Peyer's patch (tissue), 4 donors: ENCODE measurements at regions not wholly inside any gene's neighbourhood (a gene's known extent, or its start where the extent isn't known, plus 50 kb on each side); places are given as distances from the start of the nearest gene placed in this dataset.
"Not testable (repeated sequence)": the region's sequence is repeated elsewhere in the genome, so short reads cannot be mapped to it uniquely, and the experiment has no call there.

Experiments
- DNase-seq, 3 donors: peaks; one replicate each; pipeline ENCODE4 v3.0.0-alpha.2; 2017 to 2019
- H3K27ac ChIP-seq, 4 donors: fragments of 200-600 bp; sonication (generic); one replicate each; pipeline ENCODE4 v1.5.1; 2016 to 2019
- H3K27me3 ChIP-seq, 2 donors: fragments of 200-600 bp; sonication (generic); one replicate each; pipeline ENCODE4 v1.5.1; 2019
- H3K36me3 ChIP-seq, 3 donors: fragments of 200-600 bp; sonication (generic); one replicate each; pipeline ENCODE4 v1.5.1; 2016 to 2019
- H3K4me1 ChIP-seq, 4 donors: fragments of 200-600 bp; sonication (generic); one replicate each; pipeline ENCODE4 v1.5.1; 2016 to 2019
- H3K4me3 ChIP-seq, 4 donors: fragments of 200-600 bp; sonication (generic); 1 replicate in 3 of 4; 2 replicates in 1 of 4; pipeline ENCODE4 v1.5.1; 2016 to 2019; ENCODE audit warnings: mild to moderate bottlenecking in 1 of 4
- H3K9me3 ChIP-seq, 4 donors: fragments of 200-600 bp; sonication (generic); one replicate each; pipeline ENCODE4 v1.5.1; 2016 to 2019; ENCODE audit warnings: mild to moderate bottlenecking in 1 of 4
- CTCF ChIP-seq, 6 experiments: fragments of 450-650 bp in 4 of 6; fragments of 200-600 bp in 2 of 6; sonication (generic) in 1 of 6; IDR thresholded peaks; one replicate each; pipeline ENCODE4 v1.5.1; 2017 to 2019; ENCODE audit warnings: antibody characterized with exemption in 6 of 6, mild to moderate bottlenecking in 3 of 6, moderate library complexity in 1 of 6
- POLR2A ChIP-seq, 2 donors: fragments of 450-650 bp; IDR thresholded peaks; one replicate each; pipeline ENCODE4 v1.5.1; 2017; ENCODE audit warnings: antibody characterized with exemption in 2 of 2, mild to moderate bottlenecking in 2 of 2, moderate library complexity in 2 of 2

GRCh38 chr6:168190014-168190405 lies 111.0 kb upstream of the FRMD1 start:
- Histone ChIP-seq H3K27me3 (no peaks in the 10 kb centered on the region), H3K9me3 (no peaks in the 10 kb centered on the region), H3K27ac (no peak overlapping the region), H3K4me1 (no peaks in the 10 kb centered on the region), H3K4me3 (no peak overlapping the region), H3K36me3 (no peaks in the 10 kb centered on the region)
- DNase-seq = peak in 2 of 3 donors; percentile 31 to 44
- TF ChIP-seq CTCF (IDR thresholded peaks at IDR 0.05) (no peak), POLR2A (IDR thresholded peaks at IDR 0.05) (no peak)

- Histone ChIP-seq H3K36me3 (no peaks in the 10 kb centered on the region), H3K9me3 (no peaks in the 10 kb centered on the region), H3K4me3 (no peak overlapping the region), H3K27ac (no peak overlapping the region), H3K27me3 (no peaks in the 10 kb centered on the region), H3K4me1 (no peaks in the 10 kb centered on the region)
- peak in 2 of 3 donors; percentile 19 to 39 for DNase-seq
- TF ChIP-seq CTCF (IDR thresholded peaks at IDR 0.05) (no peak), POLR2A (IDR thresholded peaks at IDR 0.05) (no peak)
Observed at GRCh38 chr6:168189200-168190013, 110.4 kb upstream of the FRMD1 start.

- Histone ChIP-seq H3K4me3 (no peak overlapping the region), H3K27me3 (no peaks in the 10 kb centered on the region), H3K27ac (no peak overlapping the region), H3K9me3 (no peaks in the 10 kb centered on the region), H3K36me3 (no peaks in the 10 kb centered on the region), H3K4me1 (no peaks in the 10 kb centered on the region)
- peak in 2 of 3 donors; percentile 22 to 30 for DNase-seq
- TF ChIP-seq CTCF (IDR thresholded peaks at IDR 0.05) = no peak
- TF ChIP-seq POLR2A (IDR thresholded peaks at IDR 0.05) = no peak
Observed at GRCh38 chr6:168188369-168189199, 109.6 kb upstream of the FRMD1 start.

GRCh38 chr6:168186438-168186837 lies 107.4 kb upstream of the FRMD1 start:
- H3K9me3 ChIP-seq = no peaks in the 10 kb centered on the region
- no peaks in the 10 kb centered on the region for H3K36me3 ChIP-seq
- no peaks in the 10 kb centered on the region for H3K4me1 ChIP-seq
- H3K4me3 ChIP-seq = no peak overlapping the region
- H3K27ac ChIP-seq = no peak overlapping the region
- no peaks in the 10 kb centered on the region for H3K27me3 ChIP-seq
- DNase-seq = peak in 1 of 3 donors; percentile 17
- no peak for TF ChIP-seq POLR2A (IDR thresholded peaks at IDR 0.05)
- no peak for TF ChIP-seq CTCF (IDR thresholded peaks at IDR 0.05)

GRCh38 chr6:168186018-168186417 lies 107.0 kb upstream of the FRMD1 start:
- not testable (repeated sequence) for DNase-seq, H3K4me1 ChIP-seq, H3K36me3 ChIP-seq, H3K27ac ChIP-seq, H3K27me3 ChIP-seq, H3K4me3 ChIP-seq, H3K9me3 ChIP-seq

- no peak for DNase-seq
- no peaks in the 10 kb centered on the region for H3K4me1 ChIP-seq
- H3K27me3 ChIP-seq = no peaks in the 10 kb centered on the region
- H3K36me3 ChIP-seq = no peaks in the 10 kb centered on the region
- no peak for TF ChIP-seq CTCF (IDR thresholded peaks at IDR 0.05)
- no peak for TF ChIP-seq POLR2A (IDR thresholded peaks at IDR 0.05)
- no peak overlapping the region for H3K27ac ChIP-seq
- H3K4me3 ChIP-seq = no peak overlapping the region
- no peaks in the 10 kb centered on the region for H3K9me3 ChIP-seq
Observed at GRCh38 chr6:168184701-168185100, 105.7 kb upstream of the FRMD1 start.
